Fibroblast of the aortic adventitia (primary cell): ENCODE measurements at regions not wholly inside any gene's neighbourhood (a gene's known extent, or its start where the extent isn't known, plus 50 kb on each side); places are given as distances from the start of the nearest gene placed in this dataset.
A peak's percentile ranks its signal among the peaks of the same experiment; 100 is the strongest.

Experiments used
- DNase-seq: peaks from one replicate; pipeline ENCODE4 v3.0.0-alpha.2; 2010; ENCODE audit warnings: low read depth
- H3K4me3 ChIP-seq: 2 replicates; pipeline ENCODE4 v1.5.1; 2011; ENCODE audit warnings: low read depth, mild to moderate bottlenecking, control low read depth, low read length, moderate library complexity
- TF ChIP-seq, protein P1 (sequence below): IDR thresholded peaks from 2 replicates; pipeline ENCODE4 v1.5.1; 2011; ENCODE audit warnings: mild to moderate bottlenecking, low read length, control low read depth, inconsistent platforms; ENCODE audit not compliant: insufficient read depth

- no peak overlapping the region for H3K4me3 ChIP-seq
- no peak for DNase-seq
- TF ChIP-seq, protein P1, sequence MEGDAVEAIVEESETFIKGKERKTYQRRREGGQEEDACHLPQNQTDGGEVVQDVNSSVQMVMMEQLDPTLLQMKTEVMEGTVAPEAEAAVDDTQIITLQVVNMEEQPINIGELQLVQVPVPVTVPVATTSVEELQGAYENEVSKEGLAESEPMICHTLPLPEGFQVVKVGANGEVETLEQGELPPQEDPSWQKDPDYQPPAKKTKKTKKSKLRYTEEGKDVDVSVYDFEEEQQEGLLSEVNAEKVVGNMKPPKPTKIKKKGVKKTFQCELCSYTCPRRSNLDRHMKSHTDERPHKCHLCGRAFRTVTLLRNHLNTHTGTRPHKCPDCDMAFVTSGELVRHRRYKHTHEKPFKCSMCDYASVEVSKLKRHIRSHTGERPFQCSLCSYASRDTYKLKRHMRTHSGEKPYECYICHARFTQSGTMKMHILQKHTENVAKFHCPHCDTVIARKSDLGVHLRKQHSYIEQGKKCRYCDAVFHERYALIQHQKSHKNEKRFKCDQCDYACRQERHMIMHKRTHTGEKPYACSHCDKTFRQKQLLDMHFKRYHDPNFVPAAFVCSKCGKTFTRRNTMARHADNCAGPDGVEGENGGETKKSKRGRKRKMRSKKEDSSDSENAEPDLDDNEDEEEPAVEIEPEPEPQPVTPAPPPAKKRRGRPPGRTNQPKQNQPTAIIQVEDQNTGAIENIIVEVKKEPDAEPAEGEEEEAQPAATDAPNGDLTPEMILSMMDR = no peak
Observed at GRCh38 chr6:121835662-121836061, 400.2 kb downstream of the GJA1 start.

DNA sequence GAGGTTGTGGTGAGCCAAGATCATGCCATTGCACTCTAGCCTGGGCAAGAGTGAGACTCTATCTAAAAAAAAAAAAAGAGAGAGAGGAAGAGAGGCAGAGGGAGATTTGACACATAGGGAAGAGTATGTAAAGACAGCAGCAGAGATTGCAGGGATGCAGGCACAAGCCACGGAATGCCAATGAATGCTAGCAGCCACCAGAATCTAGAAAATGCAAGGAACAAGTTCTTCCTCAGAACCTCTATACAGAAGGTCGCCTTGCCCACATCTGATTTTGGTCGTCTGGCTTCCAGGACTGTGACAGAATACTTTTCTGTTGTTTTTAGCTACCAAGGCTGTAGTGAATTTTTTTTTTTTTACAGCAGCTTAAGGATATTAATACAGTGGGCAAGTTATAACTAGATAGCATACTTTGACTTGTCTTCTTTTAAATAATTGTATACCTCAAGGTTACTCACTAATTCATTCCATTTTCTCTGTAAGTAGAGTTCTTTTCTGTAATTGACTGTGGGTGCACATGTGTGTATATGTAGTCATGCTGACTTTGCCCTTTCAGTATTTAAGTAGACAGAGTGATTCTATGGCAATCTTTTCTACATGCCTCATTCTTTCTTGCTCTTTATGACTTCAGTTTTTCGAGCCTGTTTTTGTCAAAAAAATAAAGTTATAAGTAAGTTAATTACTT lies 402.2 kb downstream of the GJA1 start:
- no peak overlapping the region for H3K4me3 ChIP-seq
- TF ChIP-seq, protein P1 = no peak
- no peak for DNase-seq

DNA sequence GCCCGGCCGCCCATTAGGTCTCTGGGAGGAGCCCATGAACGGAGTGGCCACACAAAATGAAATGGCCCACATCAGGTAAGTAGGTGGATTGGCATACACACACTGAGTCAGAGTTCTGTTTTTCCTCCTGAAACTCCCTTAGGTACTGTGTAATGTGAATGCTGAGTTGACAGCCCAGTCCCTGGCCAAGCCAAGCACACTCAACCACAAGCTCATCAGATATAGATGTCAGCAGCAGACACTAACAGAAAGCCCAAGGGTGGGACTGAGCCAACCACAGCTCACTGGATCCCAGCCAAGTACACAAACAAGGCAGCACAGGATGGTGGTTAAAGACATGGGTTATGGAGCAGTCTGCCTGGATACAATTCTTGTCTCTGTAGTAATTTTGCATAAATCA lies 403.4 kb downstream of the GJA1 start:
- peak; percentile 95 for DNase-seq
- TF ChIP-seq, protein P1 = no peak
- no peak overlapping the region for H3K4me3 ChIP-seq

- H3K4me3 ChIP-seq = no peak overlapping the region
- peak; percentile 45 for DNase-seq
- TF ChIP-seq, protein P1 = no peak
Observed at GRCh38 chr6:121839896-121840295, 404.4 kb downstream of the GJA1 start.

- TF ChIP-seq, protein P1 = no peak
- H3K4me3 ChIP-seq = no peak overlapping the region
- no peak for DNase-seq
Observed at GRCh38 chr6:121844898-121845297, 409.5 kb downstream of the GJA1 start.

DNA sequence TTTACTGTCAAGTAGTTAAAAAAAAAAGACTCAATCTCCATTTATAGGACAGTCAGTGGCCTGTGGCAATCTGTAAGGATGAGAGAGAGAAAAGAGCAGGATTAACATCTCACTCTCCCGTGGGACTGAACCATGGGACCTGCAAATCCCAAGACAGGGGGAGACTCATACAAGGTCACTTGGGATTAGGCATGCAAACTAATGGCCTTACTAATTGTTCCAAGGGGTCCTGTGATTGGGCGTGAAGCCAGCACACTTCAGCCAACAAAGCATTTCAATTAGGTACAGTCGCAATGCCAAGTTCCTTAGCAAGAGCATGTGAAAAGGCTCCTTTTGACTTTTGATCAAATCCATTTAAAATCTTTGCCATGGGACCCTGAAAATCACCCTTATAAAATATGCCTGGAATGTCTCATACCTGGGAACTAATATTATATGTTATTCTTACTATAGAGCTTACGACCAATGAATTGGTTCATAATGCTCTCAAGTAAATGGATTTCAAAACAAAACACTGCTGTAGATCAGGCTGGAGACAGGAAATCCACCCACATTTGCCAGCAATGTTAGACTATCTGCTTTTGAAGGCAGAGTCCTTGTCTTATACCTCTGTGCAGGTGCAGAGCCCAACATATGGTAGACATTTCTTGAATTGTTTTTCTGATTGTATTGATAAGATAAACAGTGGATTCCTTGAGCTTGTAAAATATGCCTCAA lies 412.5 kb downstream of the GJA1 start:
- DNase-seq = no peak
- H3K4me3 ChIP-seq = no peak overlapping the region
- TF ChIP-seq, protein P1 = no peak
